SJCRH30 (cell line): ENCODE measurements at regions not wholly inside any gene's neighbourhood (a gene's known extent, or its start where the extent isn't known, plus 50 kb on each side); places are given as distances from the start of the nearest gene placed in this dataset.

ENCODE experiments used
- DNase-seq, 2 experiments: peaks; one replicate each; pipeline ENCODE4 v3.0.0-alpha.2; 2015 to 2020
- H3K27ac ChIP-seq: fragments of 250-450 bp; sonication (Bioruptor Pico); 2 replicates; pipeline ENCODE4 v1.5.1; 2020; ENCODE audit warnings: mild to moderate bottlenecking, moderate library complexity
- H3K27me3 ChIP-seq: fragments of 250-450 bp; sonication (Bioruptor Pico); 2 replicates; pipeline ENCODE4 v1.5.1; 2020; ENCODE audit warnings: mild to moderate bottlenecking, moderate library complexity
- H3K36me3 ChIP-seq: fragments of 250-450 bp; sonication (Bioruptor Pico); 2 replicates; pipeline ENCODE4 v1.5.1; 2020; ENCODE audit warnings: mild to moderate bottlenecking, moderate library complexity
- H3K4me1 ChIP-seq: fragments of 250-450 bp; sonication (Bioruptor Pico); 2 replicates; pipeline ENCODE4 v1.5.1; 2020; ENCODE audit warnings: mild to moderate bottlenecking, moderate library complexity
- H3K4me3 ChIP-seq: fragments of 250-450 bp; sonication (Bioruptor Pico); 2 replicates; pipeline ENCODE4 v1.5.1; 2020; ENCODE audit warnings: mild to moderate bottlenecking, moderate library complexity
- H3K9me3 ChIP-seq: fragments of 250-450 bp; sonication (Bioruptor Pico); replicated peaks from 2 replicates; pipeline ENCODE4 v1.5.1; 2020; ENCODE audit warnings: mild to moderate bottlenecking, moderate library complexity

DNA sequence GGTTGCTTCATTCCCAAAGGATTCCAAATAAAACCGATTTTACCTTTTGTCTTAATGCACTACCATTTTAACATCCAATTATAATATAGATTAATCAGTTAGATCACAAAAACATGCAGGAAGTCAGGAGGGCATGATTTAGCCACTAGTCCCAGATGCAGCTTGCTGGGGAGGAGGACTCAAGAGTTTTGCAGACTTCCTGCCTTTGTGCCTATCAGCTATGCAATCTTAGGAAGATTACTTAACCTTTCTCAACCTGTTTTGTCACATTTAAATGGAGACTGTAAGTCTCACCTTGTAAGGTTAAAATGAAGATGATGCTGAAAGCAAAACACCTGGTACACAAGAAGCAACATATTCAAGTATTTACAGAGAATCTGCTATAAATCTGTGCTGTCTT lies 242.4 kb upstream of the GOLIM4 start:
- H3K9me3 ChIP-seq: no peaks in the 10 kb centered on the region
- peaks cover 15% of the 10 kb centered on the region for H3K4me1 ChIP-seq
- no peaks in the 10 kb centered on the region for H3K36me3 ChIP-seq
- no peak overlapping the region for H3K27ac ChIP-seq
- no peak overlapping the region for H3K4me3 ChIP-seq
- no peaks in the 10 kb centered on the region for H3K27me3 ChIP-seq
- DNase-seq: no peak

DNA sequence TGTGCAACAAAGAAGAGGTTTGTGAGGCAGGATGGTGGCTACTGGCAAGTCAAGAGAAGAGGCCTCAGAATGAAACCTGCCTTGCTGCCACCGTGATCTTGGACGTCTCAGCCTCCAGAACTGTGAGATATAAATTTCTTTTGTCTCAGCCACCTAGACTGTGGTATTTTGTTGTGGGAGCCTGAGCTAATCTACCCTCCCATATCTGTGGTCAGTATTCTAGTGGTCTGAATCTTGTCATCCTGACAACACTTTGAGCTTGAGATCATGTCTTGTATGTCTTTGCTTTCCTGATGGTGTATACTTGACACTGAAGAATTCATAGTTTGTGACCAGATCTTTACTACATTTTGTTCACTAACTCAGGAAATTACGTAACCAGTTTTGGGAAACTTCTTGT lies 240.6 kb upstream of the GOLIM4 start:
- Histone ChIP-seq H3K9me3 (no peaks in the 10 kb centered on the region), H3K4me3 (no peak overlapping the region), H3K36me3 (no peaks in the 10 kb centered on the region), H3K27me3 (no peaks in the 10 kb centered on the region), H3K4me1 (peaks cover 7% of the 10 kb centered on the region), H3K27ac (no peak overlapping the region)
- no peak for DNase-seq

GRCh38 chr3:168333410-168333935 lies 237.7 kb upstream of the GOLIM4 start:
- H3K27ac ChIP-seq: no peak overlapping the region
- H3K36me3 ChIP-seq: no peaks in the 10 kb centered on the region
- no peak overlapping the region for H3K4me3 ChIP-seq
- no peaks in the 10 kb centered on the region for H3K9me3 ChIP-seq
- H3K4me1 ChIP-seq: no peaks in the 10 kb centered on the region
- H3K27me3 ChIP-seq: no peaks in the 10 kb centered on the region
- DNase-seq: no peak

DNA sequence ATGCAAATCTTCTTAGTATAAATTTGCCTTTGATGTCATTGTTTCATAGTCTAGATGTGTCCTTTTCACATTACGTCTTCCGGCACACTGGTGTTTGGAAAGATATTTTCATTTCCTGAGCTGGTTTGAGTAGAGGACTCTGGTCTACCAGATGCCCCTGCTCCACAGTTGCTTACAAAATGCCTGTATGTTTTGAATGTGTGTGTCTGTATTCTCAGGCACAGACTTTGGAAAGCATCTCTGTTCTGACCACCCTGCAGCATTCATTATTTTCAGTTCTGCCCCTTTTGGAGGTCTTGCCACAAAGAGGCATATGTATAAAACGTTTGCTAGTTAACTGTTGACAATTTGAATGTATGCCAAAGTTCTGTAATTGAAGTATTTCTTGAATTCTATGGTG lies 236.0 kb upstream of the GOLIM4 start:
- Histone ChIP-seq H3K36me3 (no peaks in the 10 kb centered on the region), H3K27me3 (no peaks in the 10 kb centered on the region), H3K4me3 (no peak overlapping the region), H3K4me1 (no peaks in the 10 kb centered on the region), H3K9me3 (no peaks in the 10 kb centered on the region), H3K27ac (no peak overlapping the region)
- no peak for DNase-seq

DNA sequence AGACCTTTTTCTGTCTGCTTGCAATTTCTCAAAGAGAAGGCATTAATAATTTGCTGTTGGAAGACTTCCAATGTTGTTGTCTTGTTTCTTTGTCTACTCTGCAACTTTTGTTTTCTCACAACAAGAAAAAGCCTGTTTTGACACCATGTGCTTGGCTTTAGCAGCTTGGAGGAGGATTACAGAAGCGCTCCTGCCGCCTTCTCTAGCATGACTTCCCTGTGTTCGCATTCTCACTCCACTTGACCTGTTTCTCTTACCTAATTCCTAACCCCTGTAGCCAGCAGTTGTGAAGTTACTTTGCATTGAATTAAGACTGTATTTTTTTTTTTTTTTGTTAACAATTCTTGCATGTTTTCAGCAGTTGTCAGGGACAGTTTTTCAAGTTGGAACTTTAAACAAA lies 235.3 kb upstream of the GOLIM4 start:
- Histone ChIP-seq H3K27ac (no peak overlapping the region), H3K9me3 (no peaks in the 10 kb centered on the region), H3K36me3 (no peaks in the 10 kb centered on the region), H3K27me3 (no peaks in the 10 kb centered on the region), H3K4me1 (no peaks in the 10 kb centered on the region), H3K4me3 (no peak overlapping the region)
- no peak for DNase-seq

- H3K27ac ChIP-seq: no peak overlapping the region
- no peak for DNase-seq
- H3K27me3 ChIP-seq: no peaks in the 10 kb centered on the region
- no peaks in the 10 kb centered on the region for H3K9me3 ChIP-seq
- H3K36me3 ChIP-seq: no peaks in the 10 kb centered on the region
- H3K4me3 ChIP-seq: no peak overlapping the region
- H3K4me1 ChIP-seq: no peaks in the 10 kb centered on the region
Measured at GRCh38 chr3:168327856-168328255, 232.1 kb upstream of the GOLIM4 start.

- Histone ChIP-seq H3K9me3 (no peaks in the 10 kb centered on the region), H3K27me3 (no peaks in the 10 kb centered on the region), H3K27ac (no peak overlapping the region), H3K4me3 (no peak overlapping the region), H3K36me3 (no peaks in the 10 kb centered on the region), H3K4me1 (no peaks in the 10 kb centered on the region)
- no peak for DNase-seq
Measured at GRCh38 chr3:168325684-168326083, 230.0 kb upstream of the GOLIM4 start.

DNA sequence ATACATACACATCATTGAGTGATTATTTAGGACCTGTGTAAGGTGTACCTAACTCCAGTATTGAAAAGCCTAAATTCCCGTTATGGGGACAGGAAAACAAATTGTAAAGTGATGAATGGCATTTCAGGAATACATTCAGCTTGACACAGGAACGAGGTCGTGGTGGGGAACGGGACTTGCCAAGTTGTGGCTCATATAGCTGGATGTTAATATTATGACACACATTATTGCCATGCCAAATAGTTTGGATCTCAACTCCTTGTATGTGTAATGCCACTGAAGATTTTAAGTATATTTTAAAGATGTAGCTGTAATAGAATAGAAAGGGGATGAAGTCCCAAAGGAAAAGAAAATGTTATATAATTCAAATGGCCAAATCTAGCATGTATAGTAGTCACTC lies 227.2 kb upstream of the GOLIM4 start:
- H3K27ac ChIP-seq: no peak overlapping the region
- H3K4me1 ChIP-seq: no peaks in the 10 kb centered on the region
- H3K27me3 ChIP-seq: no peaks in the 10 kb centered on the region
- DNase-seq: no peak
- H3K4me3 ChIP-seq: no peak overlapping the region
- H3K9me3 ChIP-seq: no peaks in the 10 kb centered on the region
- no peaks in the 10 kb centered on the region for H3K36me3 ChIP-seq

DNA sequence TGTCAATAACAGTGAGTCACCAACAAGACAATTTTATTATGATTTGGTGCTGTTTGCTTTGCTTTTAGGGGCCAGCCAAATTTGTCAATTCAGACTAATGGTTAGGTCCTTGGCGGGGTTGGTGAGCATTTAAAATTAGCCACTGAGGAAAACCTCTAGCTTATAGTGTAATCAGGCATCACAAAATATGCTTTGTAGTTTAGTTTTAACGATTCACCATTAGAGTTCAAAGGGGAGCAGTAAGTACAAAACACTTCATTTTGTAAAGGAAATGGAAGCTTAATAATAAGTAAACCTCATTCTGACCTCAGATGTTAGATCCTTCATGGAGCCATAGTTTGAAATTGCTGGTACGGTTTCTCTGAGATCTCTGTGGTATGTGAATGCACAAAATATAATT lies 218.4 kb upstream of the GOLIM4 start:
- Histone ChIP-seq H3K4me3 (no peak overlapping the region), H3K27ac (no peak overlapping the region)
- DNase-seq: no peak

GRCh38 chr3:168312984-168313383 lies 217.3 kb upstream of the GOLIM4 start:
- no peak for DNase-seq
- no peaks in the 10 kb centered on the region for H3K4me1 ChIP-seq
- H3K4me3 ChIP-seq: no peak overlapping the region
- no peaks in the 10 kb centered on the region for H3K9me3 ChIP-seq
- H3K36me3 ChIP-seq: no peaks in the 10 kb centered on the region
- H3K27ac ChIP-seq: no peak overlapping the region
- H3K27me3 ChIP-seq: no peaks in the 10 kb centered on the region

More for the DNA sequence above, 218.4 kb upstream of the GOLIM4 start:
- H3K27me3 ChIP-seq: no peaks in the 10 kb centered on the region
- H3K4me1 ChIP-seq: no peaks in the 10 kb centered on the region
- no peaks in the 10 kb centered on the region for H3K36me3 ChIP-seq
- no peaks in the 10 kb centered on the region for H3K9me3 ChIP-seq

DNA sequence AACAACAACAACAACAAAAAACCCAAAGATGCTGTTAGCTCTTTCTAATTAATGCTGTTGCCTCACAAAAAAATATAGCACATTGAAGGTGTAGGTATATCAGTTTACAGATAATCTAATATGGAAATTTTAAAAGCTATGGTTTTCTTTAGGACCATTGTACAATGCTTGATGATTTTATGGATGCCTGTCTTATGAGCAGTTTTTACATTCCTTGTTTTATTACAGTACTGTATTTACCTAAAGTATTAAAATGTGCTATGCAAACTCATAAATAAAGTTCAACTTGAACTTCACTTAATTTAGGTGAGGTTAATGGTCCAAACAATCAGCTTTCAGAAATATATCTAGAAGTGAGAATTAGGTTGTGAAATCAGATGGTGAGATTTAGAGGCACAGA lies 212.2 kb upstream of the GOLIM4 start:
- DNase-seq: no peak
- no peaks in the 10 kb centered on the region for H3K4me1 ChIP-seq
- H3K27me3 ChIP-seq: no peaks in the 10 kb centered on the region
- no peak overlapping the region for H3K4me3 ChIP-seq
- H3K27ac ChIP-seq: no peak overlapping the region
- H3K36me3 ChIP-seq: no peaks in the 10 kb centered on the region
- no peaks in the 10 kb centered on the region for H3K9me3 ChIP-seq

DNA sequence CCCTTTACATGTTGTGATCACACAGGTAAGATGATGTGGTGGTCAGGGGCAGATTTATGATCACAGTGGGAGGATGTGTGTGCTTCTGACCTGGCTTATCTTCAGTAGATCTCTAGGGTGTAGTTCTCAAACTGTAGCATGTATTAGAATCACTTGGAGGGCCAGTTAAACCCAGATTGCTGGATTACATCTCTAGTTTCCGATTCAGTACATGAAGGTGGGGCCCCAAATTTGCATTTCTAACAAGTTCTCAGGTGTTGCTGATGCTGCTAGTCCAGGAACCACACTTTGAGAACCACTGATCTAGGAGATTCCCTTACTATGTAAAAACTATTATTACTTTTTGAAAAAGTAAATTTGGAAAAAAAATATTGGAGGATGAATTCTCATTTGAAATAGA lies 199.3 kb upstream of the GOLIM4 start:
- no peaks in the 10 kb centered on the region for H3K4me1 ChIP-seq
- no peak overlapping the region for H3K27ac ChIP-seq
- no peaks in the 10 kb centered on the region for H3K27me3 ChIP-seq
- H3K36me3 ChIP-seq: no peaks in the 10 kb centered on the region
- DNase-seq: no peak
- H3K4me3 ChIP-seq: no peak overlapping the region
- no peaks in the 10 kb centered on the region for H3K9me3 ChIP-seq

DNA sequence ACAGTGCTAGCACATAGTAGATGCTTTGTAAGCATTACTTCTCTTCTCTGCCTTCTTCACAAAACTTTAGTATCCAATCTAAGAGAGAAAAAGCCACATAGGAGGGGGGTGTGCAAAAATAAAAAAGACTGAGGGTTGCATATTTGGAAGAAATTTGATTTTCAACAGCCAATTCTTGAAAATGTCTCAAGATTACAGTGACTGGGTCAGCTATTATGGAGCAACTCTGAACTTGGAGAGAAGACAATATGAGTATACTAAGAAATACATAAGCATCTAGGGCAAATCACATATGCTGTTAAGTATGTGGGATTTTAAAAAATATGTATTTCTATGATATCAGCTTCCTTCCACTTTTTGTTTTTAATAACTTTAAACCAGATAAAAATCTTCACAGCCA lies 196.6 kb upstream of the GOLIM4 start:
- no peaks in the 10 kb centered on the region for H3K36me3 ChIP-seq
- H3K27me3 ChIP-seq: no peaks in the 10 kb centered on the region
- no peak overlapping the region for H3K4me3 ChIP-seq
- no peak for DNase-seq
- no peaks in the 10 kb centered on the region for H3K9me3 ChIP-seq
- no peak overlapping the region for H3K27ac ChIP-seq
- no peaks in the 10 kb centered on the region for H3K4me1 ChIP-seq

GRCh38 chr3:168289471-168290008 lies 193.8 kb upstream of the GOLIM4 start:
- Histone ChIP-seq H3K4me3 (no peak overlapping the region), H3K27ac (no peak overlapping the region), H3K36me3 (no peaks in the 10 kb centered on the region), H3K27me3 (0 out of 2 replicates have a peak, but pooled peaks cover 3% of the 10 kb centered on the region), H3K4me1 (no peaks in the 10 kb centered on the region), H3K9me3 (no peaks in the 10 kb centered on the region)
- no peak for DNase-seq

DNA sequence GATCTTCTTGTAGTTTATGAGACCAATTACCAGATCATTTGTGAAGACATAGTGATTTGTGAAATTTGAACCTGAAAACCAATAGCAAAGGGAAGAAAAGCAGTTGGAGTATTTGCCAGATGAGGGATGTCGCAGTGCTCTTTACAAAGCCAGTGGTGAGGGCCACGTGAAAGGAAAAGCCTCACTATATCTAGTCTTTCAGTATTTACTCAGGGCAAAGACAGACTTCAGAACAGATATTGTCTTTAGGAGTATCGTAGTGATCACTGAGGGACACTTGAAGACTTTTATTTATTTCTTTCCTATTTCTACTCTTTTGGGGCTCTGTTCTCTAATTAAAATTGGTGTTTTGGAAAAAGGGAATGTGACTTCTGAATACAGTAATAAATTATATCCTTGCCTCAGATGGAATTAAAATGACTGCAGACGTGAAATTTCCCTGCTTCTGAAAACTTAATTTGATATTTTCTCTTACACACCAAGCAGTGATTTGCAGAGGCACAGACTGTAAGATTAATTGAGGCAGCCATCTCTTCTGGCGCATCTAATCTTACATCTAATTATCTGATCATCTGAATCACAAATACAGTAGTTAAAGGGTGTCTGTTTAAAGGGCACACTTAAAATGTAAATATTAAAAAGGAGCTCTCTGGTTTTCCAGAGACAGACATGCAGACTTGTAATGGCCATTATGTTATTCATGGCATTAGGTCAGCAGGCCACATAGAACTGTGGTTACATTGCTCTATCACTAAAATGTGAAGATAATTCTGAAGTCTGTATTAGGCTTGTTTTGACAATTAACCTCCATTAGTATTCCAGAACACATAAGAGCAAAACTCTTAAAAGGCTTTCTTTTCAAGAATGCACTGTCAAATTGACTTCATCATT lies 193.0 kb upstream of the GOLIM4 start:
- Histone ChIP-seq H3K27me3 (0 out of 2 replicates have a peak, but pooled peaks cover 3% of the 10 kb centered on the region), H3K4me3 (no peak overlapping the region), H3K9me3 (no peaks in the 10 kb centered on the region), H3K27ac (no peak overlapping the region), H3K4me1 (no peaks in the 10 kb centered on the region), H3K36me3 (no peaks in the 10 kb centered on the region)
- DNase-seq: no peak
